ENCODE measurements at regions not wholly inside any gene's neighbourhood (a gene's known extent, or its start where the extent isn't known, plus 50 kb on each side); places are given as distances from the start of the nearest gene placed in this dataset.

GRCh38 chr3:182601597-182601996 is 191.7 kb upstream of the ATP11B start:
- in situ Hi-C loops (cut with MboI; ENCODE audit: low sequenced_read_pairs, unreplicated experiment): no loop called here
- DNase-seq (ENCODE audit: low spot score): no peak
- TF ChIP-seq, protein P1, sequence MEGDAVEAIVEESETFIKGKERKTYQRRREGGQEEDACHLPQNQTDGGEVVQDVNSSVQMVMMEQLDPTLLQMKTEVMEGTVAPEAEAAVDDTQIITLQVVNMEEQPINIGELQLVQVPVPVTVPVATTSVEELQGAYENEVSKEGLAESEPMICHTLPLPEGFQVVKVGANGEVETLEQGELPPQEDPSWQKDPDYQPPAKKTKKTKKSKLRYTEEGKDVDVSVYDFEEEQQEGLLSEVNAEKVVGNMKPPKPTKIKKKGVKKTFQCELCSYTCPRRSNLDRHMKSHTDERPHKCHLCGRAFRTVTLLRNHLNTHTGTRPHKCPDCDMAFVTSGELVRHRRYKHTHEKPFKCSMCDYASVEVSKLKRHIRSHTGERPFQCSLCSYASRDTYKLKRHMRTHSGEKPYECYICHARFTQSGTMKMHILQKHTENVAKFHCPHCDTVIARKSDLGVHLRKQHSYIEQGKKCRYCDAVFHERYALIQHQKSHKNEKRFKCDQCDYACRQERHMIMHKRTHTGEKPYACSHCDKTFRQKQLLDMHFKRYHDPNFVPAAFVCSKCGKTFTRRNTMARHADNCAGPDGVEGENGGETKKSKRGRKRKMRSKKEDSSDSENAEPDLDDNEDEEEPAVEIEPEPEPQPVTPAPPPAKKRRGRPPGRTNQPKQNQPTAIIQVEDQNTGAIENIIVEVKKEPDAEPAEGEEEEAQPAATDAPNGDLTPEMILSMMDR (IDR thresholded peaks at IDR 0.05; ENCODE audit: borderline replicate concordance, control extremely low read depth, extremely low read depth, insufficient read depth, missing control alignments): no peak

- in situ Hi-C loops (cut with MboI; ENCODE audit: low sequenced_read_pairs, unreplicated experiment): no loop called here
- DNase-seq (ENCODE audit: low spot score): no peak
- TF ChIP-seq, protein P1 (IDR thresholded peaks at IDR 0.05; ENCODE audit: borderline replicate concordance, control extremely low read depth, extremely low read depth, insufficient read depth, missing control alignments): no peak
Observed at GRCh38 chr3:182603501-182603900, 189.8 kb upstream of the ATP11B start.

DNA sequence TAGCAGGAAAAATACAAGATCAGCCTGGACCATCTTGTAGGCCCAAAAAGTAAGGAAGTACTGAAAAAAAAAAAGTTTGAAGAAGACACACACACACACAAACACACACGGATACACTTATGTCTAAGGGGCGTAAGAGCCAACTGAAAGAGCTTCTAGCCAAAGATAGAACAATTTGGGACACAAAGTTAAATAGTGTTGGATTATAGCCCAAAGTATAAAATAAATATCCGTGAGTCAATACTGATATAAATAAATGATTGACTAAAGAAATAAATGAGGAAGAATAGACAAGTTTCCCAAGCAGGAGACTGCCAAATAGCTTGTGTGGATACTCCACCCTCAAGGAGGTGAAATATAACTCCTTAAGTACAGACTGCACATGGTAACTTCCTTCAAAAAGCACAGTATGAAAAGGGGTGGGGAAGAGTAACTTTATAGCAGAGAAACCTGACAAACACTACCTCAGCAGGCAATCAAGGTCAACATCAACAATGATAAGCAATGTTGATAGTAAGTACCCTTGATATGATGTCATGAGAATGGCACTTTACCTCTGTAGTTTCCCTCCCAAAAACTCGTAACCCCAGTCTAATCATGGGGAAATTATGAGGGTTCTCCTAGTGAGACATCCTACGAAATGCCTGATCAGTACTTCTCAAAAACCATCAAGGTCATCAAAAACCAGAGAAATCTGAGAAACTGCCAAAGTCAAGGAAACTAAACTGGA is 187.3 kb upstream of the ATP11B start:
- in situ Hi-C loops (cut with MboI; ENCODE audit: low sequenced_read_pairs, unreplicated experiment): no loop called here
- TF ChIP-seq, protein P1 (IDR thresholded peaks at IDR 0.05; ENCODE audit: borderline replicate concordance, control extremely low read depth, extremely low read depth, insufficient read depth, missing control alignments): no peak
- no peak for DNase-seq (ENCODE audit: low spot score)

GRCh38 chr3:182606905-182607504 is 186.3 kb upstream of the ATP11B start:
- TF ChIP-seq, protein P1 (IDR thresholded peaks at IDR 0.05; ENCODE audit: borderline replicate concordance, control extremely low read depth, extremely low read depth, insufficient read depth, missing control alignments): no peak
- in situ Hi-C loops (cut with MboI; ENCODE audit: low sequenced_read_pairs, unreplicated experiment): no loop called here
- DNase-seq (ENCODE audit: low spot score): no peak

GRCh38 chr3:182608832-182609231 is 184.5 kb upstream of the ATP11B start:
- TF ChIP-seq, protein P1 (IDR thresholded peaks at IDR 0.05; ENCODE audit: borderline replicate concordance, control extremely low read depth, extremely low read depth, insufficient read depth, missing control alignments): no peak
- in situ Hi-C loops (cut with MboI; ENCODE audit: low sequenced_read_pairs, unreplicated experiment): no loop called here
- DNase-seq (ENCODE audit: low spot score): no peak

- in situ Hi-C loops (cut with MboI; ENCODE audit: low sequenced_read_pairs, unreplicated experiment): no loop called here
- DNase-seq (ENCODE audit: low spot score): no peak
- TF ChIP-seq, protein P1 (IDR thresholded peaks at IDR 0.05; ENCODE audit: borderline replicate concordance, control extremely low read depth, extremely low read depth, insufficient read depth, missing control alignments): no peak
Observed at GRCh38 chr3:182609575-182610156, 183.6 kb upstream of the ATP11B start.
